A673 (cell line): ENCODE measurements at regions not wholly inside any gene's neighbourhood (a gene's known extent, or its start where the extent isn't known, plus 50 kb on each side); places are given as distances from the start of the nearest gene placed in this dataset.
"Not testable (repeated sequence)": the region's sequence is repeated elsewhere in the genome, so short reads cannot be mapped to it uniquely, and the experiment has no call there.

Experiments used
- BruUV-seq: library from RNA; stranded (reverse); fragments of 400-500 nt; replicated peaks from 2 replicates; lab custom pipeline; 2021; lab: Mats Ljungman, UMichigan
- CTCF ChIA-PET: fragments of 300-600 bp; sonication (Branson Sonifier 250); formaldehyde crosslinking; loops from one replicate; lab custom pipeline; 2022; ENCODE audit warnings: antibody characterized with exemption; lab: Charles Lee
- POLR2A ChIA-PET: fragments of 300-600 bp; sonication (Branson Sonifier 250); formaldehyde crosslinking; loops from one replicate; lab custom pipeline; 2022; ENCODE audit warnings: antibody characterized with exemption; ENCODE audit not compliant: low non-redundant PET; lab: Charles Lee
- DNase-seq: peaks from one replicate; pipeline ENCODE4 v3.0.0-alpha.2; 2015; ENCODE audit warnings: low spot score
- H3K27ac ChIP-seq: fragments of 200-600 bp; sonication (generic); 2 replicates; pipeline ENCODE4 v1.5.1; 2016; ENCODE audit warnings: mixed run types, low read depth, mild to moderate bottlenecking, mixed read lengths, antibody characterized with exemption, low read length; ENCODE audit not compliant: poor library complexity, severe bottlenecking
- H3K27me3 ChIP-seq: fragments of 200-600 bp; sonication (generic); replicated peaks from 2 replicates; pipeline ENCODE4 v1.6.1; 2017; ENCODE audit warnings: mixed run types, low read depth, mild to moderate bottlenecking, mixed read lengths, antibody characterized with exemption, low read length; ENCODE audit not compliant: insufficient read depth, poor library complexity
- H3K36me3 ChIP-seq: fragments of 200-600 bp; sonication (generic); 2 replicates; pipeline ENCODE4 v1.6.1; 2016; ENCODE audit warnings: mixed run types, mild to moderate bottlenecking, mixed read lengths, antibody characterized with exemption, low read length; ENCODE audit not compliant: insufficient read depth, poor library complexity, severe bottlenecking
- H3K4me1 ChIP-seq: fragments of 200-600 bp; sonication (generic); 2 replicates; pipeline ENCODE4 v1.6.1; 2017; ENCODE audit warnings: mixed run types, mild to moderate bottlenecking, mixed read lengths, antibody characterized with exemption, low read length; ENCODE audit not compliant: insufficient read depth, poor library complexity, severe bottlenecking
- H3K4me3 ChIP-seq: fragments of 200-600 bp; sonication (generic); 2 replicates; pipeline ENCODE4 v1.5.1; 2016; ENCODE audit warnings: low read depth, mixed run types, mild to moderate bottlenecking, mixed read lengths, low read length; ENCODE audit not compliant: poor library complexity, severe bottlenecking
- H3K9me3 ChIP-seq: fragments of 200-600 bp; sonication (generic); 2 replicates; pipeline ENCODE4 v1.6.1; 2016; ENCODE audit warnings: mixed run types, low read depth, mild to moderate bottlenecking, mixed read lengths, antibody characterized with exemption, low read length; ENCODE audit not compliant: poor library complexity, severe bottlenecking
- EZH2 ChIP-seq: fragments of 200-600 bp; sonication (generic); IDR thresholded peaks from 2 replicates; pipeline ENCODE4 v1.6.1; 2017; ENCODE audit warnings: borderline replicate concordance, low read depth, mild to moderate bottlenecking, mixed read lengths, antibody characterized with exemption, low read length; ENCODE audit not compliant: poor library complexity, severe bottlenecking
- intact Hi-C: fragments of 100-400 bp; cut with micrococcal nuclease; formaldehyde crosslinking; loops from one replicate; pipeline ENCODE4 v1.10.0; 2022; ENCODE audit not compliant: unreplicated experiment
- TF ChIP-seq, protein P1 (sequence below): fragments of 300-800, 200-600 bp; sonication (generic); conservative IDR thresholded peaks from 2 replicates; pipeline ENCODE4 v1.5.1; 2017; ENCODE audit warnings: low read depth, mild to moderate bottlenecking, antibody characterized with exemption, low read length, moderate library complexity, mixed read lengths

DNA sequence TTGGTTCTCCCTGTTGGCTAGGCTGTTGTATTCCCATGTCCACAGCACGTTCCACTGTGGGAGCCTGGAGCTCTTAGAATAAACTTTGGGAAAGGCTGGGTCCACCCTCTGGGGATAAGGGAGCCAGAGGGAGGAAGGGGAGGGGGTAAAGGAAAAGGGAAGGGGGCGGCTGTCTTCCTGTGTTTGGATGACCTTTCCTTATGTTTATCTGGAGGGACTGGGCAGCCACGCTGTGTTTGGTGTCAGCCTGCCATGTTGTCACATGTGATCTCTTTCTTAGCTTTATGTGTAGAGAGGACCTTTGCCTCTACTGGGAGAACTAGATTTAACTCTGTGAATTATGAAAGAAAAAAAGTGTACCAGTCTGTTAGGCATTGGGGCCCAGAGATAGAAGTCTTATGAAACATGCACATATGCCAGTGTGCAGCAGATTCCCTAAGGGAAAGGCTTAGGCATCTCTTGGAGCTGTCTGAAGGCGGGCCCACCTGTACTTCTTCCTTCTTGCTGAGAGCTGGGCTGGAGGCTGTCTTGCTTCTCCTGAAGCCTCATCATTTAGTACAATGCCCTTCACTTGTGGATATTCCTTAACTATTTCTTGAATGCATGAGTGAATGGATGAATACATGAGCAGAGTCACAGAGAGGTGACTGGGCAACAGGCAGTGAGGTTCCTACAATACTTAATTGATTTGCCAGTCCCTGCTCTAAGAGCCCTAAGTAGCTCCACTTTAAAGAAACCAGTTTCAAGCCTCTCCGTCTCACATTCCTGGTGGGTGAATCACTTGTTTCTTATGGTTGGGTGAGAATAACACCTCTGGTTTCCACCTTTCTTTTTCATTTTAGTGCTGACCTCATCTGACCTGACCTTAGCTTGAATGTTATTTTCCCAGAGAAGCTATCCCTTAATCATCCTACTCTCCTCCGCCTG, 62.5 kb upstream of the ARHGAP29 start:
- intact Hi-C loops, result no loop called here
- ChIA-PET CTCF (no interaction called here), POLR2A (no interaction called here)
- Histone ChIP-seq H3K4me3 (no peak overlapping the region), H3K36me3 (no peaks in the 10 kb centered on the region), H3K4me1 (no peaks in the 10 kb centered on the region), H3K27ac (no peak overlapping the region), H3K9me3 (no peaks in the 10 kb centered on the region), H3K27me3 (no peaks in the 10 kb centered on the region)
- TF ChIP-seq EZH2, result no peak
- TF ChIP-seq, protein P1, sequence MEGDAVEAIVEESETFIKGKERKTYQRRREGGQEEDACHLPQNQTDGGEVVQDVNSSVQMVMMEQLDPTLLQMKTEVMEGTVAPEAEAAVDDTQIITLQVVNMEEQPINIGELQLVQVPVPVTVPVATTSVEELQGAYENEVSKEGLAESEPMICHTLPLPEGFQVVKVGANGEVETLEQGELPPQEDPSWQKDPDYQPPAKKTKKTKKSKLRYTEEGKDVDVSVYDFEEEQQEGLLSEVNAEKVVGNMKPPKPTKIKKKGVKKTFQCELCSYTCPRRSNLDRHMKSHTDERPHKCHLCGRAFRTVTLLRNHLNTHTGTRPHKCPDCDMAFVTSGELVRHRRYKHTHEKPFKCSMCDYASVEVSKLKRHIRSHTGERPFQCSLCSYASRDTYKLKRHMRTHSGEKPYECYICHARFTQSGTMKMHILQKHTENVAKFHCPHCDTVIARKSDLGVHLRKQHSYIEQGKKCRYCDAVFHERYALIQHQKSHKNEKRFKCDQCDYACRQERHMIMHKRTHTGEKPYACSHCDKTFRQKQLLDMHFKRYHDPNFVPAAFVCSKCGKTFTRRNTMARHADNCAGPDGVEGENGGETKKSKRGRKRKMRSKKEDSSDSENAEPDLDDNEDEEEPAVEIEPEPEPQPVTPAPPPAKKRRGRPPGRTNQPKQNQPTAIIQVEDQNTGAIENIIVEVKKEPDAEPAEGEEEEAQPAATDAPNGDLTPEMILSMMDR, result no peak
- DNase-seq, result no peak
- BruUV-seq, result no TSS peak

DNA sequence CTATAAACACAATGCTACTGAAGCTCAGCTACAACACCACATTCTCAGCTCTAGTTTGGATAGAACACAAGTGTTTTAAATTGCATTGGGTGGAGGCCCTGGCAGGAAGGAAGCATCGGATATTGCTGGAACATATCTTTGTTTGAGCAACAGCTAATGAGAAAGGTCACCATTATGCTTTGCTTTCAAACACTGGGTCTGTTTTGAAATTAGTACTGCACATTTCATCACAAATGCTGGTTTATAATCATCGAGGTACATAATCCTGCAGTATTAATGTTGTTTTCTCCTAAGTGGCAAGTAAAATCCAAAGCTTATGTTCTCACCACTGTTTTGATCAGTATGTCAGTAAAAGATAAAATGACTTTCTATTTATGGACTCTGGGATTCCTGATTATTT, 61.5 kb upstream of the ARHGAP29 start:
- Histone ChIP-seq H3K27ac (no peak overlapping the region), H3K9me3 (no peaks in the 10 kb centered on the region), H3K36me3 (no peaks in the 10 kb centered on the region), H3K4me3 (no peak overlapping the region), H3K4me1 (no peaks in the 10 kb centered on the region), H3K27me3 (no peaks in the 10 kb centered on the region)
- no peak for DNase-seq
- no TSS peak for BruUV-seq
- TF ChIP-seq, protein P1, result no peak
- TF ChIP-seq EZH2, result no peak
- CTCF ChIA-PET, result no interaction called here
- POLR2A ChIA-PET, result no interaction called here
- intact Hi-C loops, result no loop called here

DNA sequence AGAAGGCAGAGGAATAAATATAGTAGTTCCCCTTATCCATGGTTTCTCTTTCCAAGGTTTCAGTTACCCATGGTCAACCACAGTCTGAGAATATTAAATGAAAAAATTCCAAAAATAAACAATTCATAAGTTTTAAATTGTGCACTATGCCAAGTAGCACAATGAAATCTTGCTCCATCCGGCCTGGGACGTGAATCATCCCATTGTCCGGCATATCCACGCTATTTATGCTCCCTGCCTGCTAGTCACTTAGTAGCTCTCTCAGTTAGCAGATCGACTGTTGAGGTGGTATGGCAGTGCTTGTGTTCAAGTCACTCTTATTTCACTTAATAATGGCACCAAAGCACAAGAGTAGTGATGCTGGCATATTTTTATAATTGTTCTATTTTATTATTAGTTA, 58.6 kb upstream of the ARHGAP29 start:
- intact Hi-C loops, result no loop called here
- Histone ChIP-seq H3K4me1 (no peaks in the 10 kb centered on the region), H3K9me3 (no peaks in the 10 kb centered on the region), H3K36me3 (no peaks in the 10 kb centered on the region), H3K27me3 (no peaks in the 10 kb centered on the region), H3K27ac (no peak overlapping the region), H3K4me3 (no peak overlapping the region)
- ChIA-PET CTCF (no interaction called here), POLR2A (no interaction called here)
- DNase-seq, result no peak
- BruUV-seq, result no TSS peak
- TF ChIP-seq, protein P1, result no peak
- TF ChIP-seq EZH2, result no peak

DNA sequence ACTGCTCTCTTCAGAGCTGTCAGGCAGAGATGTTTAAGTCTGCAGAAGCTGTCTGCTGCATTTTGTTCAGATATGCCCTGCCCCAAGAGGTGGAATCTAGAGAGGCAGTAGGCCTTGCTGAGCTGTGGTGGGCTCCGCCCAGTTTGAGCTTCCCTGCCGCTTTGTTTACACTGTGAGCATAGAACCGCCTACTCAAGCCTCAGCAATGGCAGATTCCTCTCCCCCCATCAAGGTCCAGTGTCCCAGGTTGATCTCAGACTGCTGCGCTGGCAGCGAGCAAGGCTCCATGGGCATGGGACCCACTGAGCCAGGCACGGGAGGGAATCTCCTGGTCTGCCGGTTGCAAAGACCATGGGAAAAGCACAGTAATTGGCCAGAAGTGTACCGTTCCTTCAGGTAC, 55.6 kb upstream of the ARHGAP29 start:
- POLR2A ChIA-PET, H3K27me3 ChIP-seq, intact Hi-C loops, DNase-seq, CTCF ChIA-PET, H3K27ac ChIP-seq, BruUV-seq, H3K36me3 ChIP-seq, H3K9me3 ChIP-seq, H3K4me1 ChIP-seq, H3K4me3 ChIP-seq: not testable (repeated sequence)

DNA sequence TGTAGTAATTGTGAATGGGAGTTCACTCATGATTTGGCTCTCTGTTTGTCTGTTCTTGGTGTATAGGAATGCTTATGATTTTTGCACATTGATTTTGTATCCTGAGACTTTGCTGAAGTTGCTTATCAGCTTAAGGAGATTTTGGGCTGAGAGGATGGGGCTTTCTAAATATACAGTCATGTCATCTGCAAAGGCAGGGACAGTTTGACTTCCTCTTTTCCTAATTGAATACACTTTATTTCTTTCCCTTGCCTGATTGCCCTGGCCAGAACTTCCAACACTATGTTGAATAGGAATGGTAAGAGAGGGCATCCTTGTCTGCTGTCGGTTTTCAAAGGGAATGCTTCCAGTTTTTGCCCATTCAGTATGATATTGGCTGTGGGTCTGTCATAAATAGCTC, 51.9 kb upstream of the ARHGAP29 start:
- BruUV-seq, H3K4me1 ChIP-seq, H3K27ac ChIP-seq, intact Hi-C loops, CTCF ChIA-PET, H3K27me3 ChIP-seq, H3K9me3 ChIP-seq, H3K36me3 ChIP-seq, POLR2A ChIA-PET, H3K4me3 ChIP-seq, DNase-seq: not testable (repeated sequence)
